ENCODE measurements at regions not wholly inside any gene's neighbourhood (a gene's known extent, or its start where the extent isn't known, plus 50 kb on each side); places are given as distances from the start of the nearest gene placed in this dataset.

- TF ChIP-seq TAF1 (IDR thresholded peaks at IDR 0.05; ENCODE audit: borderline replicate concordance, insufficient read depth, low read length) (no peak), FOXP2 (optimal IDR thresholded peaks at IDR 0.05; ENCODE audit: borderline replicate concordance, extremely low read depth, extremely low read length, insufficient read depth) (no peak), POLR2AphosphoS5 (IDR thresholded peaks at IDR 0.05; ENCODE audit: low read depth, low read length) (no peak)
Measured at GRCh38 chr2:564471-565181, 112.6 kb downstream of the TMEM18 start.

GRCh38 chr2:563512-563911, 113.7 kb downstream of the TMEM18 start:
- no peak for TF ChIP-seq TAF1 (IDR thresholded peaks at IDR 0.05; ENCODE audit: borderline replicate concordance, insufficient read depth, low read length)
- no peak for TF ChIP-seq SIN3A (IDR thresholded peaks at IDR 0.05; ENCODE audit: borderline replicate concordance, insufficient read depth, low read length)
- no peak for TF ChIP-seq POLR2AphosphoS5 (IDR thresholded peaks at IDR 0.05; ENCODE audit: low read depth, low read length)
- TF ChIP-seq REST (IDR thresholded peaks at IDR 0.05; ENCODE audit: insufficient read depth in 1 of 2, low read depth in 2 of 2, low read length in 2 of 2), result no peak
- TF ChIP-seq FOXP2 (optimal IDR thresholded peaks at IDR 0.05; ENCODE audit: borderline replicate concordance, extremely low read depth, extremely low read length, insufficient read depth), result no peak

GRCh38 chr2:562391-563364, 114.5 kb downstream of the TMEM18 start:
- TF ChIP-seq POLR2AphosphoS5 (IDR thresholded peaks at IDR 0.05; ENCODE audit: low read depth, low read length), result no peak
- no peak for TF ChIP-seq REST (IDR thresholded peaks at IDR 0.05; ENCODE audit: insufficient read depth in 1 of 2, low read depth in 2 of 2, low read length in 2 of 2)
- no peak for TF ChIP-seq TAF1 (IDR thresholded peaks at IDR 0.05; ENCODE audit: borderline replicate concordance, insufficient read depth, low read length)
- TF ChIP-seq FOXP2 (optimal IDR thresholded peaks at IDR 0.05; ENCODE audit: borderline replicate concordance, extremely low read depth, extremely low read length, insufficient read depth), result no peak
- no peak for TF ChIP-seq SIN3A (IDR thresholded peaks at IDR 0.05; ENCODE audit: borderline replicate concordance, insufficient read depth, low read length)

GRCh38 chr2:558879-559278, 118.3 kb downstream of the TMEM18 start:
- TF ChIP-seq TAF1 (IDR thresholded peaks at IDR 0.05; ENCODE audit: borderline replicate concordance, insufficient read depth, low read length) (no peak), REST (IDR thresholded peaks at IDR 0.05; ENCODE audit: insufficient read depth in 1 of 2, low read depth in 2 of 2, low read length in 2 of 2) (no peak), FOXP2 (optimal IDR thresholded peaks at IDR 0.05; ENCODE audit: borderline replicate concordance, extremely low read depth, extremely low read length, insufficient read depth) (no peak), SIN3A (IDR thresholded peaks at IDR 0.05; ENCODE audit: borderline replicate concordance, insufficient read depth, low read length) (no peak), POLR2AphosphoS5 (IDR thresholded peaks at IDR 0.05; ENCODE audit: low read depth, low read length) (no peak)

GRCh38 chr2:558302-558642, 118.9 kb downstream of the TMEM18 start:
- TF ChIP-seq REST (IDR thresholded peaks at IDR 0.05; ENCODE audit: insufficient read depth in 1 of 2, low read depth in 2 of 2, low read length in 2 of 2), result no peak
- no peak for TF ChIP-seq FOXP2 (optimal IDR thresholded peaks at IDR 0.05; ENCODE audit: borderline replicate concordance, extremely low read depth, extremely low read length, insufficient read depth)
- no peak for TF ChIP-seq POLR2AphosphoS5 (IDR thresholded peaks at IDR 0.05; ENCODE audit: low read depth, low read length)
- no peak for TF ChIP-seq SIN3A (IDR thresholded peaks at IDR 0.05; ENCODE audit: borderline replicate concordance, insufficient read depth, low read length)
- TF ChIP-seq TAF1 (IDR thresholded peaks at IDR 0.05; ENCODE audit: borderline replicate concordance, insufficient read depth, low read length), result no peak

Data from PFSK-1 (cell line).